Neural cell (in vitro differentiated cells): ENCODE measurements at regions not wholly inside any gene's neighbourhood (a gene's known extent, or its start where the extent isn't known, plus 50 kb on each side); places are given as distances from the start of the nearest gene placed in this dataset.

ENCODE experiments used
- CTCF ChIP-seq: fragments of 450-650 bp; IDR thresholded peaks from 2 replicates; pipeline ENCODE4 v1.5.1; 2014; ENCODE audit warnings: antibody characterized with exemption, mild to moderate bottlenecking, moderate library complexity; ENCODE audit not compliant: poor library complexity, severe bottlenecking
- EP300 ChIP-seq: fragments of 450-650 bp; conservative IDR thresholded peaks from 2 replicates; pipeline ENCODE4 v1.6.1; 2014; ENCODE audit warnings: antibody characterized with exemption, mild to moderate bottlenecking, moderate library complexity; ENCODE audit not compliant: poor library complexity, severe bottlenecking
- EZH2 ChIP-seq: fragments of 200-600, 300-800 bp; shearing (Covaris generic), sonication (generic); IDR thresholded peaks from 2 replicates; pipeline ENCODE4 v1.6.1; 2014; ENCODE audit warnings: antibody characterized with exemption, low read length, borderline replicate concordance, mild to moderate bottlenecking; ENCODE audit not compliant: insufficient read depth, poor library complexity, severe bottlenecking
- MXI1 ChIP-seq: fragments of 450-650 bp; conservative IDR thresholded peaks from 2 replicates; pipeline ENCODE4 v1.6.1; 2014; ENCODE audit warnings: antibody characterized with exemption, mild to moderate bottlenecking; ENCODE audit not compliant: poor library complexity, severe bottlenecking
- POLR2AphosphoS5 ChIP-seq: IDR thresholded peaks from 2 replicates; pipeline ENCODE4 v1.6.1; 2012
- RAD21 ChIP-seq: fragments of 450-650 bp; conservative IDR thresholded peaks from 2 replicates; pipeline ENCODE4 v1.6.1; 2014; ENCODE audit warnings: antibody characterized with exemption, mild to moderate bottlenecking, moderate library complexity
- REST ChIP-seq: IDR thresholded peaks from 2 replicates; pipeline ENCODE4 v1.6.1; 2012; ENCODE audit warnings: borderline replicate concordance
- SMC3 ChIP-seq: fragments of 450-650 bp; conservative IDR thresholded peaks from 2 replicates; pipeline ENCODE4 v1.6.1; 2014; ENCODE audit warnings: antibody characterized with exemption, mild to moderate bottlenecking, moderate library complexity; ENCODE audit not compliant: poor library complexity
- TAF1 ChIP-seq: IDR thresholded peaks from 2 replicates; pipeline ENCODE4 v1.6.1; 2012; ENCODE audit warnings: low read depth

GRCh38 chr18:72283148-72283925 is 260.8 kb downstream of the CBLN2 start:
- TF ChIP-seq CTCF: no peak
- no peak for TF ChIP-seq RAD21
- TF ChIP-seq POLR2AphosphoS5: no peak
- TF ChIP-seq EZH2: no peak
- TF ChIP-seq REST: no peak
- TF ChIP-seq TAF1: no peak
- TF ChIP-seq EP300: no peak
- no peak for TF ChIP-seq MXI1
- TF ChIP-seq SMC3: no peak
